Heart left ventricle (tissue), 13 donors: ENCODE measurements at regions not wholly inside any gene's neighbourhood (a gene's known extent, or its start where the extent isn't known, plus 50 kb on each side); places are given as distances from the start of the nearest gene placed in this dataset.

ENCODE experiments used
- CTCF ChIP-seq, 12 donors: fragments of 200-600 bp; sonication (generic) in 4 of 12; IDR thresholded peaks; one replicate each; pipeline versions ENCODE4 v1.5.0 to v1.8.0; 2018 to 2022; ENCODE audit warnings: antibody characterized with exemption in 12 of 12, mild to moderate bottlenecking in 5 of 12
- POLR2A ChIP-seq, 2 donors: fragments of 450-650 bp; IDR thresholded peaks; one replicate each; pipeline ENCODE4 v1.6.1; 2017; ENCODE audit warnings: antibody characterized with exemption in 2 of 2, mild to moderate bottlenecking in 2 of 2, moderate library complexity in 2 of 2
- donor health status: ischemic (EF 13 %, LVEDD 7.1; RV severe dilation, severe dysfunction).
- donor health status: DM: no; HTN: yes; CAD: no.
- donor health status: DM: no; HTN: no; CAD: no.
- donor health status: ischemic (EF 25% LVEDD 6.9; RV normal size, moderate dysfunction).
- donor health status: ischemic (EF 25% LVEDD 5.7; RV mildly dilated, moderate dysfunction).
- donor health status: ischemic (EF 35%, LVEDD 5.7; RV mildly dilated, moderate dysfunction).
- donor health status: nonischemic (EF 11% LVEDD 7.7; RV severe dilation, severe dysfunction).
- donor health status: DM: yes; HTN: yes; CAD: no.
- donor health status: PGD.
- donor health status: ischemic (EF 29% LVEDD 5.4; RV normal size, mild dysfunction).
- donor health status: nonischemic (EF 23%, LVEDD 6.1; RV moderate dilation, normal function).

DNA sequence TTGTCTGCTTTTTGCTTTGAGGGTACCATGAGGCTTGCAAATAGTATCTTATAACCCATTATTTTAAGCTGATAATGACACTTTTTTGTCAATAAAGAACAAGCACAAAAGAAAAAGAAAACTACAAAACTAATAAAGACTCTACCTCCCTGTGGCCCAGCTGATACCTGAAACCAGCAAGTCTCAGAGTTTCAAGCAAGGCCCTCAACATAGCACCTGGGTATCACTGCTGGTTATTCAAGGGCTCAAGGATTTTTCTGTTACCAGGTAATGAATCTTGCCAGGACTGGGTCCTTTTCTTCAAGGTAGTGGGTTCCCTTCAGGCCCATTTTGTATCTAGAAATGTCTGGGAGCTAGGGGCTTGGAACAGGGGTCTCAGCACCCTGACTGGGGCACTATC lies 281.6 kb upstream of the C11orf87 start:
- no peak for TF ChIP-seq CTCF (IDR thresholded peaks at IDR 0.05)
- no peak for TF ChIP-seq POLR2A (IDR thresholded peaks at IDR 0.05)
